ENCODE measurements at regions not wholly inside any gene's neighbourhood (a gene's known extent, or its start where the extent isn't known, plus 50 kb on each side); places are given as distances from the start of the nearest gene placed in this dataset.

- no TSS peak for BruUV-seq (replicated peaks)
- no peak overlapping the region for H3K4me3 ChIP-seq (replicated peaks in 1 of 3; ENCODE audit: insufficient read depth in 1 of 3, low read depth in 2 of 3, low read length in 3 of 3)
Observed at GRCh38 chr5:163867738-163868137, 362.3 kb downstream of the MAT2B start.

GRCh38 chr5:163869581-163869980, 364.2 kb downstream of the MAT2B start:
- H3K4me3 ChIP-seq (replicated peaks in 1 of 3; ENCODE audit: insufficient read depth in 1 of 3, low read depth in 2 of 3, low read length in 3 of 3): no peak overlapping the region
- no peaks in the 10 kb centered on the region for H3K79me2 ChIP-seq (ENCODE audit: insufficient read depth, low read length)
- intact Hi-C loops (cut with micrococcal nuclease; ENCODE audit: unreplicated experiment): loop anchor here (10.0 kb wide), 1 partner anchor 75 kb away; no protein-coding TSS in a partner anchor
- H2AFZ ChIP-seq (ENCODE audit: low read length): no peak overlapping the region
- H3K4me1 ChIP-seq (ENCODE audit: insufficient read depth, low read length): no peaks in the 10 kb centered on the region
- FAIRE-seq (no peak), DNase-seq (ENCODE audit: low spot score) (no peak), ATAC-seq (no peak)
- ChIA-PET POLR2A (no interaction called here), CTCF (ENCODE audit: low intra/inter-chr PET ratio, low total read pairs) (no interaction called here)
- TF ChIP-seq, protein P1, sequence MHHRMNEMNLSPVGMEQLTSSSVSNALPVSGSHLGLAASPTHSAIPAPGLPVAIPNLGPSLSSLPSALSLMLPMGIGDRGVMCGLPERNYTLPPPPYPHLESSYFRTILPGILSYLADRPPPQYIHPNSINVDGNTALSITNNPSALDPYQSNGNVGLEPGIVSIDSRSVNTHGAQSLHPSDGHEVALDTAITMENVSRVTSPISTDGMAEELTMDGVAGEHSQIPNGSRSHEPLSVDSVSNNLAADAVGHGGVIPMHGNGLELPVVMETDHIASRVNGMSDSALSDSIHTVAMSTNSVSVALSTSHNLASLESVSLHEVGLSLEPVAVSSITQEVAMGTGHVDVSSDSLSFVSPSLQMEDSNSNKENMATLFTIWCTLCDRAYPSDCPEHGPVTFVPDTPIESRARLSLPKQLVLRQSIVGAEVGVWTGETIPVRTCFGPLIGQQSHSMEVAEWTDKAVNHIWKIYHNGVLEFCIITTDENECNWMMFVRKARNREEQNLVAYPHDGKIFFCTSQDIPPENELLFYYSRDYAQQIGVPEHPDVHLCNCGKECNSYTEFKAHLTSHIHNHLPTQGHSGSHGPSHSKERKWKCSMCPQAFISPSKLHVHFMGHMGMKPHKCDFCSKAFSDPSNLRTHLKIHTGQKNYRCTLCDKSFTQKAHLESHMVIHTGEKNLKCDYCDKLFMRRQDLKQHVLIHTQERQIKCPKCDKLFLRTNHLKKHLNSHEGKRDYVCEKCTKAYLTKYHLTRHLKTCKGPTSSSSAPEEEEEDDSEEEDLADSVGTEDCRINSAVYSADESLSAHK (CRISPR knock-in tag; IDR thresholded peaks at IDR 0.05; ENCODE audit: borderline replicate concordance): no peak
- TF ChIP-seq HOXA5 (CRISPR knock-in tag; IDR thresholded peaks at IDR 0.05) (no peak), PAX8 (CRISPR knock-in tag; IDR thresholded peaks at IDR 0.05; ENCODE audit: borderline replicate concordance) (no peak), PITX1 (CRISPR knock-in tag; IDR thresholded peaks at IDR 0.05) (no peak)
- H3K27ac ChIP-seq (ENCODE audit: extremely low read length, insufficient read depth, low read length): no peak overlapping the region
- no peak overlapping the region for H3K4me2 ChIP-seq (ENCODE audit: low read depth, low read length)
- 0 out of 2 replicates have a peak, but pooled peaks cover 5% of the 10 kb centered on the region for H3K9me3 ChIP-seq (ENCODE audit: low read length)
- no peaks in the 10 kb centered on the region for H3K36me3 ChIP-seq (replicated peaks in 1 of 2; ENCODE audit: control insufficient read depth in 1 of 2, insufficient read depth in 2 of 2, low read length in 2 of 2)
- in situ Hi-C loops (cut with HindIII; ENCODE audit: extremely low pct_ligation_motif_present, low pct_unique_long_range_greater_than_20kb): no loop called here
- no peaks in the 10 kb centered on the region for H3K27me3 ChIP-seq (ENCODE audit: control insufficient read depth in 1 of 2, insufficient read depth in 2 of 2, low read length in 2 of 2)
- BruUV-seq (replicated peaks): no TSS peak
- H3K9ac ChIP-seq (ENCODE audit: insufficient read depth, low read depth, low read length): no peak overlapping the region
- 3% methylated on average over 6 of the region's 6 CpGs for WGBS (ENCODE audit: low lambda C conversion rate)
- no peaks in the 10 kb centered on the region for H4K20me1 ChIP-seq (ENCODE audit: insufficient read depth, low read length)

More at GRCh38 chr5:163867738-163868137, 362.3 kb downstream of the MAT2B start:
- no peak for DNase-seq (ENCODE audit: low spot score)
- no peak for TF ChIP-seq PCBP2 (optimal IDR thresholded peaks at IDR 0.05; ENCODE audit: low read depth, low read length, poor library complexity, severe bottlenecking)
- 2% methylated on average over 3 of the region's 3 CpGs for WGBS (ENCODE audit: low lambda C conversion rate)
- H3K4me2 ChIP-seq (ENCODE audit: low read depth, low read length): no peak overlapping the region
- FAIRE-seq: no peak
- no peak overlapping the region for H2AFZ ChIP-seq (ENCODE audit: low read length)
- H3K9me3 ChIP-seq (ENCODE audit: low read length): no peaks in the 10 kb centered on the region
- ATAC-seq: no peak
- H3K36me3 ChIP-seq (replicated peaks in 1 of 2; ENCODE audit: control insufficient read depth in 1 of 2, insufficient read depth in 2 of 2, low read length in 2 of 2): no peaks in the 10 kb centered on the region
- in situ Hi-C loops (cut with HindIII; ENCODE audit: extremely low pct_ligation_motif_present, low pct_unique_long_range_greater_than_20kb): no loop called here
- H3K9ac ChIP-seq (ENCODE audit: insufficient read depth, low read depth, low read length): no peak overlapping the region
- no peak overlapping the region for H3K27ac ChIP-seq (ENCODE audit: extremely low read length, insufficient read depth, low read length)
- ChIA-PET POLR2A (no interaction called here), CTCF (ENCODE audit: low intra/inter-chr PET ratio, low total read pairs) (no interaction called here)
- H3K27me3 ChIP-seq (ENCODE audit: control insufficient read depth in 1 of 2, insufficient read depth in 2 of 2, low read length in 2 of 2): no peaks in the 10 kb centered on the region
- H3K79me2 ChIP-seq (ENCODE audit: insufficient read depth, low read length): no peaks in the 10 kb centered on the region
- no peaks in the 10 kb centered on the region for H4K20me1 ChIP-seq (ENCODE audit: insufficient read depth, low read length)
- intact Hi-C loops (cut with micrococcal nuclease; ENCODE audit: unreplicated experiment): loop anchor here (10.0 kb wide), 1 partner anchor 73 kb away; no protein-coding TSS in a partner anchor
- no peaks in the 10 kb centered on the region for H3K4me1 ChIP-seq (ENCODE audit: insufficient read depth, low read length)
